H1 (cell line): ENCODE measurements at regions not wholly inside any gene's neighbourhood (a gene's known extent, or its start where the extent isn't known, plus 50 kb on each side); places are given as distances from the start of the nearest gene placed in this dataset.

ENCODE experiments used
- CTCF ChIA-PET: fragments of 300-600 bp; sonication (Branson Sonifier 250); formaldehyde crosslinking; loops from one replicate; lab custom pipeline; 2021; ENCODE audit not compliant: partially characterized antibody; lab: Charles Lee
- POLR2A ChIA-PET: fragments of 300-600 bp; sonication (Branson Sonifier 250); formaldehyde crosslinking; loops from one replicate; lab custom pipeline; 2021; ENCODE audit warnings: inconsistent platforms; ENCODE audit not compliant: partially characterized antibody; lab: Charles Lee
- DNase-seq, 2 experiments: peaks; one replicate each; pipeline versions ENCODE4 v3.0.0 to v3.0.0-alpha.2; 2010 to 2022; ENCODE audit warnings: low spot score in 2 of 2, low read depth in 1 of 2, mixed read lengths in 1 of 2
- FAIRE-seq: peaks from 2 replicates; lab custom pipeline; 2011; peaks lifted over from hg19 to GRCh38; lab: Jason Lieb, UNC
- H2AFZ ChIP-seq: 2 replicates; pipeline ENCODE4 v1.8.1; 2012; ENCODE audit warnings: low read length, inconsistent platforms
- H2AK5ac ChIP-seq: 2 replicates; pipeline ENCODE4 v1.6.1; 2013; ENCODE audit warnings: low read depth, low read length
- H2BK120ac ChIP-seq: replicated peaks from 2 replicates; pipeline ENCODE3; 2013; ENCODE audit warnings: low read depth, low read length, inconsistent platforms
- H2BK12ac ChIP-seq: 2 replicates; pipeline ENCODE4 v1.6.1; 2013; ENCODE audit warnings: low read depth, low read length
- H2BK15ac ChIP-seq: 2 replicates; pipeline ENCODE4 v1.6.1; 2013; ENCODE audit warnings: low read length
- H2BK20ac ChIP-seq: 2 replicates; pipeline ENCODE4 v1.6.1; 2013; ENCODE audit warnings: low read length
- H2BK5ac ChIP-seq: 2 replicates; pipeline ENCODE4 v1.6.1; 2013; ENCODE audit warnings: low read depth, low read length
- H3K14ac ChIP-seq: 2 replicates; pipeline ENCODE4 v1.6.1; 2013; ENCODE audit warnings: inconsistent platforms; ENCODE audit not compliant: insufficient read length
- H3K18ac ChIP-seq: 2 replicates; pipeline ENCODE4 v1.6.1; 2013; ENCODE audit warnings: low read length; ENCODE audit errors: extremely low read depth
- H3K23ac ChIP-seq: 2 replicates; pipeline ENCODE4 v1.6.1; 2013; ENCODE audit warnings: inconsistent platforms; ENCODE audit not compliant: insufficient read length
- H3K23me2 ChIP-seq: 2 replicates; pipeline ENCODE4 v1.6.1; 2013; ENCODE audit warnings: low read depth, low read length
- H3K27ac ChIP-seq: 2 replicates; pipeline ENCODE4 v1.6.1; 2011; ENCODE audit warnings: low read depth, low read length, inconsistent platforms
- H3K27me3 ChIP-seq, 4 experiments: replicated peaks in 1 of 4; 1 replicate in 1 of 4; 2 replicates in 3 of 4; pipeline versions ENCODE4 v1.6.1 to v1.8.1; 2011 to 2013; ENCODE audit warnings: low read length in 3 of 4, mild to moderate bottlenecking in 3 of 4, inconsistent platforms in 2 of 4, mixed read lengths in 2 of 4, moderate library complexity in 1 of 4; ENCODE audit not compliant: control insufficient read depth in 3 of 4, insufficient read depth in 3 of 4; ENCODE audit errors: extremely low read depth in 1 of 4
- H3K36me3 ChIP-seq, 4 experiments: 2 replicates each; pipeline versions ENCODE4 v1.6.1 to v1.8.1; 2011 to 2013; ENCODE audit warnings: mild to moderate bottlenecking in 4 of 4, low read length in 3 of 4, moderate library complexity in 2 of 4, control low read depth in 1 of 4, inconsistent platforms in 1 of 4; ENCODE audit not compliant: insufficient read depth in 4 of 4, control insufficient read depth in 2 of 4
- H3K4ac ChIP-seq: replicated peaks from 2 replicates; pipeline ENCODE3; 2013; ENCODE audit warnings: low read length, low read depth, mixed read lengths, inconsistent platforms; ENCODE audit not compliant: insufficient read length
- H3K4me1 ChIP-seq, 4 experiments: replicated peaks in 1 of 4; 1 replicate in 1 of 4; 2 replicates in 3 of 4; pipeline versions ENCODE4 v1.6.1 to v1.8.1; 2011 to 2013; ENCODE audit warnings: low read length in 3 of 4, inconsistent platforms in 2 of 4, mixed read lengths in 1 of 4; ENCODE audit not compliant: insufficient read depth in 4 of 4, control insufficient read depth in 3 of 4
- H3K4me2 ChIP-seq, 2 experiments: 2 replicates each; pipeline versions ENCODE4 v1.6.1 to v1.8.1; 2011 to 2013; ENCODE audit warnings: low read depth in 2 of 2, low read length in 2 of 2, control low read depth in 1 of 2, inconsistent platforms in 1 of 2, mild to moderate bottlenecking in 1 of 2; ENCODE audit not compliant: insufficient read depth in 1 of 2
- H3K4me3 ChIP-seq, 4 experiments: fragments of 200-600, 300-600 bp in 1 of 4; sonication (generic), shearing (Covaris generic), sonication (Bioruptor Twin) in 1 of 4; 2 replicates each; pipeline versions ENCODE4 v1.5.1 to v1.8.1; 2011 to 2016; ENCODE audit warnings: low read length in 4 of 4, low read depth in 3 of 4, control low read depth in 2 of 4, inconsistent platforms in 2 of 4, mild to moderate bottlenecking in 2 of 4, mixed read lengths in 1 of 4, moderate library complexity in 1 of 4; ENCODE audit not compliant: insufficient read depth in 2 of 4; ENCODE audit errors: extremely low read depth in 1 of 4
- H3K56ac ChIP-seq: replicated peaks from 2 replicates; pipeline ENCODE3; 2013; ENCODE audit warnings: low read depth, mild to moderate bottlenecking, mixed read lengths, low read length, inconsistent platforms; ENCODE audit not compliant: insufficient read length
- H3K79me1 ChIP-seq: 2 replicates; pipeline ENCODE4 v1.6.1; 2013; ENCODE audit warnings: low read depth, low read length, control low read depth
- H3K79me2 ChIP-seq, 2 experiments: 2 replicates each; pipeline versions ENCODE4 v1.6.1 to v1.8.1; 2012 to 2013; ENCODE audit warnings: low read length in 2 of 2, mild to moderate bottlenecking in 2 of 2, inconsistent platforms in 1 of 2; ENCODE audit not compliant: insufficient read depth in 2 of 2, control insufficient read depth in 1 of 2
- H3K9ac ChIP-seq, 4 experiments: replicated peaks in 1 of 4; 1 replicate in 1 of 4; 2 replicates in 3 of 4; pipeline versions ENCODE4 v1.6.1 to v1.8.1; 2011 to 2013; ENCODE audit warnings: low read depth in 3 of 4, low read length in 3 of 4, control low read depth in 2 of 4, mild to moderate bottlenecking in 2 of 4, moderate library complexity in 2 of 4, inconsistent platforms in 1 of 4; ENCODE audit errors: extremely low read depth in 1 of 4
- H3K9me3 ChIP-seq, 2 experiments: 2 replicates each; pipeline versions ENCODE4 v1.6.1 to v1.8.1; 2012 to 2013; ENCODE audit warnings: mild to moderate bottlenecking in 2 of 2, moderate library complexity in 2 of 2, control low read depth in 1 of 2, inconsistent platforms in 1 of 2, low read depth in 1 of 2, low read length in 1 of 2, mixed read lengths in 1 of 2; ENCODE audit not compliant: insufficient read depth in 2 of 2
- H4K20me1 ChIP-seq, 2 experiments: replicated peaks in 1 of 2; 2 replicates each; pipeline versions ENCODE3 to v1.8.1; 2011 to 2013; ENCODE audit warnings: inconsistent platforms in 2 of 2, low read length in 2 of 2, mild to moderate bottlenecking in 1 of 2; ENCODE audit not compliant: insufficient read depth in 2 of 2, control insufficient read depth in 1 of 2
- H4K5ac ChIP-seq: 2 replicates; pipeline ENCODE4 v1.6.1; 2013; ENCODE audit warnings: low read length, low read depth, mixed read lengths, inconsistent platforms; ENCODE audit not compliant: insufficient read length
- H4K8ac ChIP-seq: 2 replicates; pipeline ENCODE4 v1.8.0; 2013; ENCODE audit warnings: mild to moderate bottlenecking, moderate library complexity, low read length, inconsistent platforms; ENCODE audit not compliant: insufficient read depth; ENCODE audit errors: extremely low read depth
- H4K91ac ChIP-seq: replicated peaks from 2 replicates; pipeline ENCODE3; 2013; ENCODE audit warnings: low read length, mixed read lengths, inconsistent platforms; ENCODE audit not compliant: insufficient read length
- CTCF ChIP-seq, 3 experiments: IDR thresholded peaks; 1 replicate in 2 of 3; 2 replicates in 1 of 3; pipeline versions ENCODE4 v1.5.1 to v1.6.1; 2011; ENCODE audit warnings: low read length in 3 of 3, mild to moderate bottlenecking in 3 of 3, inconsistent platforms in 2 of 3, low read depth in 1 of 3, moderate library complexity in 1 of 3; ENCODE audit not compliant: insufficient read depth in 1 of 3; ENCODE audit errors: control extremely low read depth in 1 of 3
- E2F6 ChIP-seq: IDR thresholded peaks from 2 replicates; pipeline ENCODE4 v1.6.1; 2012; ENCODE audit warnings: inconsistent platforms
- EP300 ChIP-seq, 2 experiments: IDR thresholded peaks; 1 replicate in 1 of 2; 2 replicates in 1 of 2; pipeline ENCODE4 v1.6.1; 2011 to 2012; ENCODE audit warnings: low read depth in 2 of 2, low read length in 2 of 2, mild to moderate bottlenecking in 2 of 2, borderline replicate concordance in 1 of 2, inconsistent platforms in 1 of 2, moderate library complexity in 1 of 2
- EZH2 ChIP-seq: fragments of 200-600 bp; sonication (generic); IDR thresholded peaks from 2 replicates; pipeline ENCODE4 v1.7.1; 2012; ENCODE audit warnings: low read depth, mild to moderate bottlenecking, moderate library complexity, low read length, inconsistent platforms; ENCODE audit not compliant: severe bottlenecking
- HDAC2 ChIP-seq, 2 experiments: fragments of 300-600 bp in 1 of 2; sonication (generic) in 1 of 2; IDR thresholded peaks; 2 replicates each; pipeline ENCODE4 v1.6.1; 2011 to 2012; ENCODE audit warnings: low read depth in 2 of 2, low read length in 2 of 2, mild to moderate bottlenecking in 2 of 2, moderate library complexity in 2 of 2, borderline replicate concordance in 1 of 2, inconsistent platforms in 1 of 2
- KDM1A ChIP-seq: fragments of 200-600, 300-600 bp; sonication (generic); IDR thresholded peaks from 2 replicates; pipeline ENCODE4 v1.7.1; 2016; ENCODE audit warnings: mild to moderate bottlenecking, low read length, borderline replicate concordance
- POLR2AphosphoS5 ChIP-seq: IDR thresholded peaks from 2 replicates; pipeline ENCODE4 v1.6.1; 2011; ENCODE audit warnings: low read depth, low read length
- SIRT6 ChIP-seq: IDR thresholded peaks from one replicate; pipeline ENCODE4 v1.7.1; 2012; ENCODE audit warnings: low read length, inconsistent platforms
- SIX5 ChIP-seq: IDR thresholded peaks from 2 replicates; pipeline ENCODE4 v1.6.1; 2011; ENCODE audit warnings: mild to moderate bottlenecking, low read depth, low read length
- USF2 ChIP-seq: IDR thresholded peaks from 2 replicates; pipeline ENCODE4 v1.6.1; 2011; ENCODE audit warnings: low read length, improper control_type of control experiment
- WGBS, 2 experiments: shearing (Covaris generic) in 1 of 2; methylation state at CpG; one replicate each; pipeline versions ENCODE4 v1.1.6 to v1.1.7; 2013 to 2015; ENCODE audit warnings: low lambda C conversion rate in 2 of 2, mixed read lengths in 2 of 2, inconsistent platforms in 1 of 2, low coverage in 1 of 2, missing lambda C conversion rate in 1 of 2; ENCODE audit not compliant: insufficient replicate concordance in 2 of 2, insufficient coverage in 1 of 2, insufficient read length in 1 of 2; ENCODE audit errors: extremely low coverage in 1 of 2, missing lambda C conversion rate in 1 of 2; 5-methylcytosine and 5-hydroxymethylcytosine counted together

GRCh38 chr9:110030632-110031031, 177.3 kb downstream of the C9orf152 start:
- no peak overlapping the region for H3K56ac ChIP-seq
- no peak overlapping the region for H3K18ac ChIP-seq
- H2AFZ ChIP-seq: no peak overlapping the region
- no peak overlapping the region for H3K9ac ChIP-seq
- peaks cover 0 to 6% (median 0%) of the 10 kb centered on the region in 4 experiments; a peak in 1 of 7 replicates for H3K4me1 ChIP-seq
- no peak overlapping the region for H3K14ac ChIP-seq
- H3K79me1 ChIP-seq: no peaks in the 10 kb centered on the region
- no peak overlapping the region for H4K8ac ChIP-seq
- H3K4me3 ChIP-seq: no peak overlapping the region
- H3K79me2 ChIP-seq: no peaks in the 10 kb centered on the region
- no peaks in the 10 kb centered on the region for H3K9me3 ChIP-seq
- CTCF ChIA-PET: no interaction called here
- DNase-seq (no peak), FAIRE-seq (no peak)
- WGBS, 2 experiments: 86% methylated on average over 3 of the region's 3 CpGs; no CpG with 5 or more reads in 1 of the 2 experiments
- no peak overlapping the region for H3K23ac ChIP-seq
- no peak overlapping the region for H3K4ac ChIP-seq
- H3K4me2 ChIP-seq: no peak overlapping the region
- H2AK5ac ChIP-seq: no peak overlapping the region
- no peaks in the 10 kb centered on the region for H4K20me1 ChIP-seq
- no peak overlapping the region for H4K91ac ChIP-seq
- H2BK15ac ChIP-seq: no peak overlapping the region
- H3K36me3 ChIP-seq: no peaks in the 10 kb centered on the region
- no peak overlapping the region for H2BK5ac ChIP-seq
- no peak overlapping the region for H2BK120ac ChIP-seq
- no peak overlapping the region for H2BK20ac ChIP-seq
- H2BK12ac ChIP-seq: no peak overlapping the region
- POLR2A ChIA-PET: no interaction called here
- no peak overlapping the region for H3K27ac ChIP-seq
- H3K27me3 ChIP-seq: no peaks in the 10 kb centered on the region
- no peaks in the 10 kb centered on the region for H3K23me2 ChIP-seq
- no peak overlapping the region for H4K5ac ChIP-seq
- TF ChIP-seq SIX5 (no peak), SIRT6 (no peak), HDAC2 (IDR thresholded peaks at IDR 0.05; ENCODE audit: borderline replicate concordance in 1 of 2, low read depth in 2 of 2, low read length in 2 of 2) (no peak), KDM1A (no peak), EP300 (IDR thresholded peaks at IDR 0.05; ENCODE audit: borderline replicate concordance in 1 of 2, low read depth in 2 of 2, low read length in 2 of 2) (no peak), EZH2 (no peak), USF2 (no peak), E2F6 (no peak), CTCF (IDR thresholded peaks at IDR 0.05; ENCODE audit: control extremely low read depth in 1 of 3, insufficient read depth in 1 of 3, low read depth in 1 of 3, low read length in 3 of 3) (no peak), POLR2AphosphoS5 (no peak)
